Choroid plexus epithelial cell (primary cell): ENCODE measurements at regions not wholly inside any gene's neighbourhood (a gene's known extent, or its start where the extent isn't known, plus 50 kb on each side); places are given as distances from the start of the nearest gene placed in this dataset.

Source experiments
- DNase-seq: peaks from one replicate; pipeline ENCODE4 v3.0.0-alpha.2; 2010; ENCODE audit warnings: low read depth
- H3K4me3 ChIP-seq: 2 replicates; pipeline ENCODE4 v1.5.1; 2011; ENCODE audit warnings: low read depth, mild to moderate bottlenecking, control low read depth, low read length, moderate library complexity
- CTCF ChIP-seq: conservative IDR thresholded peaks from 2 replicates; pipeline ENCODE4 v1.5.1; 2011; ENCODE audit warnings: low read depth, mild to moderate bottlenecking, control low read depth, inconsistent platforms, low read length, moderate library complexity

GRCh38 chr13:58087566-58087965 lies 456.0 kb downstream of the PCDH17 start:
- DNase-seq, result no peak
- no peak overlapping the region for H3K4me3 ChIP-seq
- TF ChIP-seq CTCF, result no peak

GRCh38 chr13:58093394-58093793 lies 461.9 kb downstream of the PCDH17 start:
- H3K4me3 ChIP-seq, result no peak overlapping the region
- TF ChIP-seq CTCF, result no peak
- DNase-seq, result no peak

GRCh38 chr13:58097831-58098230 lies 466.3 kb downstream of the PCDH17 start:
- no peak for TF ChIP-seq CTCF
- H3K4me3 ChIP-seq, result no peak overlapping the region
- DNase-seq, result peak; percentile 1

GRCh38 chr13:58119351-58119750 lies 487.8 kb downstream of the PCDH17 start:
- H3K4me3 ChIP-seq, result no peak overlapping the region
- TF ChIP-seq CTCF, result no peak
- no peak for DNase-seq

- TF ChIP-seq CTCF, result no peak
- no peak overlapping the region for H3K4me3 ChIP-seq
- DNase-seq, result no peak
Observed at GRCh38 chr13:58119804-58120203, 488.3 kb downstream of the PCDH17 start.

GRCh38 chr13:58126496-58126895 lies 495.0 kb downstream of the PCDH17 start:
- DNase-seq, result no peak
- no peak overlapping the region for H3K4me3 ChIP-seq
- no peak for TF ChIP-seq CTCF

- no peak for TF ChIP-seq CTCF
- H3K4me3 ChIP-seq, result no peak overlapping the region
- DNase-seq, result no peak
Observed at GRCh38 chr13:58134012-58134411, 502.5 kb downstream of the PCDH17 start.
